ENCODE measurements at regions not wholly inside any gene's neighbourhood (a gene's known extent, or its start where the extent isn't known, plus 50 kb on each side); places are given as distances from the start of the nearest gene placed in this dataset.

DNA sequence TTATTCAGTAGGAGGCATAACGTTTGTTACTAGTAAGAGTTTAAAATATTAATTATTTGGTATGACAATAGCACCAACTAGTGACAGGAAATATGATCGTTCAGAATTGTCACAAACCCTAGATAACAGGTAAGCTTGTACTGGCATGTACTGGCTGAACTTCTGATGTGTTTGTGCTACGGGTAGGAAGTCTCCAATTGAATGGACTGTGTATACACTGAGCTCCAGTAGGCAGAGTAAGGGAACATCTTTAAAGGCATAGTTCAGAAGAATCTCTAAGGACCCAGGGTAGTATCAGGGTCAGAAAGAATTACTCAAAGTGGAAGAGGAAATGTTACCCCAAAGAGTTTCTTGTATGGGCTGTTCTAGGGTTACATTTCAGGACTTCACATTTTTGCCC is 230.4 kb downstream of the EDA2R start:
- Histone ChIP-seq H3K9me3 (no peaks in the 10 kb centered on the region), H3K27me3 (no peaks in the 10 kb centered on the region), H3K36me3 (no peaks in the 10 kb centered on the region), H3K27ac (no peak overlapping the region), H3K4me3 (no peak overlapping the region), H3K4me1 (no peaks in the 10 kb centered on the region)
- FAIRE-seq (peak; percentile 91), ATAC-seq (no peak), DNase-seq (no peak)
- TF ChIP-seq, protein P1, sequence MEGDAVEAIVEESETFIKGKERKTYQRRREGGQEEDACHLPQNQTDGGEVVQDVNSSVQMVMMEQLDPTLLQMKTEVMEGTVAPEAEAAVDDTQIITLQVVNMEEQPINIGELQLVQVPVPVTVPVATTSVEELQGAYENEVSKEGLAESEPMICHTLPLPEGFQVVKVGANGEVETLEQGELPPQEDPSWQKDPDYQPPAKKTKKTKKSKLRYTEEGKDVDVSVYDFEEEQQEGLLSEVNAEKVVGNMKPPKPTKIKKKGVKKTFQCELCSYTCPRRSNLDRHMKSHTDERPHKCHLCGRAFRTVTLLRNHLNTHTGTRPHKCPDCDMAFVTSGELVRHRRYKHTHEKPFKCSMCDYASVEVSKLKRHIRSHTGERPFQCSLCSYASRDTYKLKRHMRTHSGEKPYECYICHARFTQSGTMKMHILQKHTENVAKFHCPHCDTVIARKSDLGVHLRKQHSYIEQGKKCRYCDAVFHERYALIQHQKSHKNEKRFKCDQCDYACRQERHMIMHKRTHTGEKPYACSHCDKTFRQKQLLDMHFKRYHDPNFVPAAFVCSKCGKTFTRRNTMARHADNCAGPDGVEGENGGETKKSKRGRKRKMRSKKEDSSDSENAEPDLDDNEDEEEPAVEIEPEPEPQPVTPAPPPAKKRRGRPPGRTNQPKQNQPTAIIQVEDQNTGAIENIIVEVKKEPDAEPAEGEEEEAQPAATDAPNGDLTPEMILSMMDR (IDR thresholded peaks at IDR 0.05), result no peak
- intact Hi-C loops (cut with DNase I), result no loop called here
- WGBS, 2 donors, result 21 to 25% methylated on average over 3 of the region's 3 CpGs

- ATAC-seq, result no peak
Observed at GRCh38 chrX:66410806-66411205, 228.1 kb downstream of the EDA2R start.

More at GRCh38 chrX:66410806-66411205, 228.1 kb downstream of the EDA2R start:
- intact Hi-C loops (cut with DNase I), result no loop called here
- Histone ChIP-seq H3K36me3 (no peaks in the 10 kb centered on the region), H3K4me1 (no peaks in the 10 kb centered on the region), H3K9me3 (no peaks in the 10 kb centered on the region), H3K4me3 (no peak overlapping the region), H3K27me3 (peaks cover 0 to 10% (median 0%) of the 10 kb centered on the region in 4 donors), H3K27ac (no peak overlapping the region)
- DNase-seq (no peak), FAIRE-seq (no peak)
- TF ChIP-seq, protein P1 (IDR thresholded peaks at IDR 0.05), result no peak
- WGBS, 2 donors, result 34 to 52% methylated on average over 1 of the region's 1 CpG

Data from pancreas (tissue), 10 donors.